Lung (tissue), 11 donors: ENCODE measurements at regions not wholly inside any gene's neighbourhood (a gene's known extent, or its start where the extent isn't known, plus 50 kb on each side); places are given as distances from the start of the nearest gene placed in this dataset.

Experiments
- ATAC-seq: fragments of 200-7000 bp; cut with Tn5 transposase; one replicate; pipeline ENCODE4 v1.9.1; 2020; ENCODE audit warnings: moderate number of reproducible peaks; ENCODE audit not compliant: insufficient read depth, low FRiP score
- DNase-seq, 3 donors: peaks; one replicate each; pipeline ENCODE4 v3.0.0-alpha.2; 2013 to 2017
- H3K27ac ChIP-seq, 2 donors: one replicate each; pipeline ENCODE4 v1.5.1; 2013; ENCODE audit warnings: mild to moderate bottlenecking in 2 of 2, moderate library complexity in 2 of 2, control low read depth in 1 of 2, inconsistent platforms in 1 of 2, low read depth in 1 of 2, low read length in 1 of 2
- H3K27me3 ChIP-seq, 3 donors: one replicate each; pipeline ENCODE4 v1.5.1; 2013; ENCODE audit warnings: low read length in 2 of 3; ENCODE audit not compliant: control insufficient read depth in 3 of 3, insufficient read depth in 3 of 3
- H3K36me3 ChIP-seq, 4 donors: one replicate each; pipeline ENCODE4 v1.5.1; 2013; ENCODE audit warnings: low read length in 4 of 4, mild to moderate bottlenecking in 1 of 4, moderate library complexity in 1 of 4; ENCODE audit not compliant: control insufficient read depth in 4 of 4, insufficient read depth in 4 of 4
- H3K4me1 ChIP-seq, 5 donors: one replicate each; pipeline ENCODE4 v1.5.1; 2013; ENCODE audit warnings: low read length in 5 of 5, mild to moderate bottlenecking in 2 of 5, moderate library complexity in 1 of 5; ENCODE audit not compliant: control insufficient read depth in 5 of 5, insufficient read depth in 5 of 5
- H3K4me3 ChIP-seq: one replicate; pipeline ENCODE4 v1.5.1; 2013; ENCODE audit warnings: mild to moderate bottlenecking, control low read depth, moderate library complexity
- H3K9ac ChIP-seq, 2 donors: one replicate each; pipeline ENCODE4 v1.5.1; 2013; ENCODE audit warnings: low read length in 2 of 2, control low read depth in 1 of 2; ENCODE audit not compliant: insufficient read depth in 1 of 2
- H3K9me3 ChIP-seq, 4 donors: one replicate each; pipeline ENCODE4 v1.5.1; 2013; ENCODE audit warnings: low read length in 3 of 4, mild to moderate bottlenecking in 1 of 4, moderate library complexity in 1 of 4; ENCODE audit not compliant: control insufficient read depth in 4 of 4, insufficient read depth in 3 of 4
- WGBS, 2 donors: extraction: QIAGEN DNeasy Blood & Tissue Kit; methylation state at CpG; one replicate each; pipeline ENCODE4 v1.1.7; 2013; 5-methylcytosine and 5-hydroxymethylcytosine counted together
- TF ChIP-seq, protein P1 (sequence below): IDR thresholded peaks from 2 replicates; pipeline ENCODE4 v1.5.1; 2012; ENCODE audit warnings: mild to moderate bottlenecking; ENCODE audit errors: control extremely low read depth, extremely low read depth
- donor health status: control.
- donor health status: control.
- donor health status: Bipolar disorder and iron deficiency.
- donor health status: healthy.
- donor health status: DM: yes; HTN: yes; CAD: no.

DNA sequence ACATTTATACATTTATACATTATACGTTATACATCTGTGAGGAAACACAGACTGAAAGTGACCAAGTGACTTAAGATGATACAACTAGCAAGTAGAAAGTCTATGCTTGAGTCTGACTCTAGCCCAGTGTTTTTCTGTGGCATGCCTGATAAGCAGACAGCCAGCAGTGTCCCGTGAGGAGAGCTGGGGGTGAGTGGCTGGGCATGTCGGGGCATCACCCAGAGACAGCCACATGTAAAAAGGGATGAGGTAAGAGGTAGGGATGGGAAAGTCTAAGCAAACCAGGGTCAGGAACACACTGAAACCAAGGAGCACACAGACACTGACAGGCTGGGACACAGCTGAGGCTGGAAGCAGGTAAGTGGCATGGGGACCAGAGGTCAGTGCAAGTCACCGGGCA lies 333.2 kb downstream of the FOXO1 start:
- TF ChIP-seq, protein P1, sequence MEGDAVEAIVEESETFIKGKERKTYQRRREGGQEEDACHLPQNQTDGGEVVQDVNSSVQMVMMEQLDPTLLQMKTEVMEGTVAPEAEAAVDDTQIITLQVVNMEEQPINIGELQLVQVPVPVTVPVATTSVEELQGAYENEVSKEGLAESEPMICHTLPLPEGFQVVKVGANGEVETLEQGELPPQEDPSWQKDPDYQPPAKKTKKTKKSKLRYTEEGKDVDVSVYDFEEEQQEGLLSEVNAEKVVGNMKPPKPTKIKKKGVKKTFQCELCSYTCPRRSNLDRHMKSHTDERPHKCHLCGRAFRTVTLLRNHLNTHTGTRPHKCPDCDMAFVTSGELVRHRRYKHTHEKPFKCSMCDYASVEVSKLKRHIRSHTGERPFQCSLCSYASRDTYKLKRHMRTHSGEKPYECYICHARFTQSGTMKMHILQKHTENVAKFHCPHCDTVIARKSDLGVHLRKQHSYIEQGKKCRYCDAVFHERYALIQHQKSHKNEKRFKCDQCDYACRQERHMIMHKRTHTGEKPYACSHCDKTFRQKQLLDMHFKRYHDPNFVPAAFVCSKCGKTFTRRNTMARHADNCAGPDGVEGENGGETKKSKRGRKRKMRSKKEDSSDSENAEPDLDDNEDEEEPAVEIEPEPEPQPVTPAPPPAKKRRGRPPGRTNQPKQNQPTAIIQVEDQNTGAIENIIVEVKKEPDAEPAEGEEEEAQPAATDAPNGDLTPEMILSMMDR, result no peak
- Histone ChIP-seq H3K9me3 (peaks cover 0 to 2% (median 0%) of the 10 kb centered on the region in 4 donors), H3K27ac (no peak overlapping the region), H3K4me1 (peaks cover 0 to 7% (median 0%) of the 10 kb centered on the region in 5 donors), H3K9ac (no peak overlapping the region), H3K36me3 (no peaks in the 10 kb centered on the region), H3K4me3 (no peak overlapping the region), H3K27me3 (peaks cover 0 to 3% (median 0%) of the 10 kb centered on the region in 3 donors)
- WGBS, 2 donors, result 92 to 95% methylated on average over 4 of the region's 4 CpGs
- no peak for DNase-seq
- ATAC-seq, result no peak

DNA sequence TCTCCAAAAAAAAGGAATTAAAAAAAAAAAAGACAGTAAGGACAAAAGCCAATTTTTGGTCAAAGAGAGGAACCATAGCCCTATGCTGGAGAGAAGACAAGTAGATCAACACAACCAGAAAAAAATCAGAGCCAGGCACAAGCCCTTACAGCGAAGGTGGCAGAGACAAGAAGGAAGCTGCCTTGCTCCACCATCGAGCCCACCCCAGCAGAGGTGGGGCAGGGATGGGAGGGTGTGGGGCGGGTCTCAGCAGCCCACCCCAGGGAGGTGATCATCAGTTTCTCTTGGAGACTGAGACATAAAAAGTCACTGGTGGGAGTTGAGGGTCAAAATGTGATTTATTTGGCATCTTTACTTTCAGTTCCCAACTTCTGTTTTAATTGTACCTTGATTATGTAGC lies 332.4 kb downstream of the FOXO1 start:
- no peaks in the 10 kb centered on the region for H3K36me3 ChIP-seq
- WGBS, 2 donors, result 77 to 94% methylated on average over 3 of the region's 3 CpGs
- H3K9ac ChIP-seq, result no peak overlapping the region
- TF ChIP-seq, protein P1, result no peak
- no peak for ATAC-seq
- H3K4me1 ChIP-seq, result peaks cover 0 to 7% (median 0%) of the 10 kb centered on the region in 5 donors
- peaks cover 0 to 3% (median 0%) of the 10 kb centered on the region in 3 donors for H3K27me3 ChIP-seq
- no peak for DNase-seq
- H3K9me3 ChIP-seq, result peaks cover 0 to 2% (median 0%) of the 10 kb centered on the region in 4 donors
- no peak overlapping the region for H3K27ac ChIP-seq
- H3K4me3 ChIP-seq, result no peak overlapping the region

DNA sequence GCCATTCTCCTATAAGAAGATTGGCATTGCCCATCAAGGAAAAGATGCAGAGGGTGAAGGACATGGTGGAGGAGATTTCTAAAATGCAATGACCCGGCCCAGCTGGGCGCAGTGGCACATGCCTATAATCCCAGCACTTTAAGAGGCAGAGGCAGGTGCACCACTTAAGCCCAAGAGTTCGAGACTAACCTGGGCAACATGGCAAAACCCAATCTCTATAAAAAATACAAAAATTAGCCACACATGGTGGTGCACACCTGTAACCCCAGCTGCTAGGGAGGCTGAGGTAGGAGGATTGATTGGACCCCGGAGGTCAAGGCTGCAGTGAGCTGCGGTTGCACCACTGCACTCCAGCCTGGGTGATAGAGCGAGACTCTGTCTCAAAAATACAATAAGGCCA lies 331.8 kb downstream of the FOXO1 start:
- TF ChIP-seq, protein P1, result no peak
- Histone ChIP-seq H3K36me3 (no peaks in the 10 kb centered on the region), H3K27me3 (peaks cover 0 to 3% (median 0%) of the 10 kb centered on the region in 3 donors), H3K4me3 (no peak overlapping the region), H3K9me3 (peaks cover 0 to 2% (median 0%) of the 10 kb centered on the region in 4 donors), H3K4me1 (peaks cover 0 to 7% (median 0%) of the 10 kb centered on the region in 5 donors), H3K27ac (no peak overlapping the region), H3K9ac (no peak overlapping the region)
- ATAC-seq (no peak), DNase-seq (no peak)
- 97 to 99% methylated on average over 6 of the region's 6 CpGs for WGBS, 2 donors
